Stimulated activated CD8-positive, alpha-beta memory T cell treated with anti-CD3 and anti-CD28 coated beads, Interleukin-7, amount 100 ng/mL, for 24 hours (primary cell): ENCODE measurements at regions not wholly inside any gene's neighbourhood (a gene's known extent, or its start where the extent isn't known, plus 50 kb on each side); places are given as distances from the start of the nearest gene placed in this dataset.
"Not testable (repeated sequence)": the region's sequence is repeated elsewhere in the genome, so short reads cannot be mapped to it uniquely, and the experiment has no call there.

Experiments used
- DNase-seq: peaks from one replicate; pipeline ENCODE4 v3.0.0-alpha.2; 2020; ENCODE audit warnings: low read depth

GRCh38 chr1:194903524-194903923 lies 1704.7 kb downstream of the KCNT2 start:
- no peak for DNase-seq

- DNase-seq, result no peak
Measured at GRCh38 chr1:194889310-194889709, 1702.9 kb upstream of the B3GALT2 start.

GRCh38 chr1:194870860-194871259 lies 1684.4 kb upstream of the B3GALT2 start:
- DNase-seq, result no peak

GRCh38 chr1:194866153-194866552 lies 1679.7 kb upstream of the B3GALT2 start:
- no peak for DNase-seq

- no peak for DNase-seq
Measured at GRCh38 chr1:194865383-194865782, 1679.0 kb upstream of the B3GALT2 start.

- no peak for DNase-seq
Measured at GRCh38 chr1:194862129-194862528, 1675.7 kb upstream of the B3GALT2 start.

- DNase-seq, result no peak
Measured at GRCh38 chr1:194860248-194861201, 1674.1 kb upstream of the B3GALT2 start.

GRCh38 chr1:194859481-194860154 lies 1673.2 kb upstream of the B3GALT2 start:
- not testable (repeated sequence) for DNase-seq

- not testable (repeated sequence) for DNase-seq
Measured at GRCh38 chr1:194858811-194859480, 1672.5 kb upstream of the B3GALT2 start.

- no peak for DNase-seq
Measured at GRCh38 chr1:194857413-194857812, 1671.0 kb upstream of the B3GALT2 start.

- DNase-seq, result no peak
Measured at GRCh38 chr1:194848846-194849245, 1662.4 kb upstream of the B3GALT2 start.

GRCh38 chr1:194846488-194846887 lies 1660.1 kb upstream of the B3GALT2 start:
- DNase-seq, result no peak

GRCh38 chr1:194843077-194843476 lies 1656.7 kb upstream of the B3GALT2 start:
- DNase-seq, result no peak

GRCh38 chr1:194833111-194833510 lies 1646.7 kb upstream of the B3GALT2 start:
- no peak for DNase-seq

- not testable (repeated sequence) for DNase-seq
Measured at GRCh38 chr1:194831595-194831994, 1645.2 kb upstream of the B3GALT2 start.

GRCh38 chr1:194830387-194830786 lies 1644.0 kb upstream of the B3GALT2 start:
- no peak for DNase-seq

- no peak for DNase-seq
Measured at GRCh38 chr1:194829492-194829891, 1643.1 kb upstream of the B3GALT2 start.

- DNase-seq, result no peak
Measured at GRCh38 chr1:194825382-194825781, 1639.0 kb upstream of the B3GALT2 start.

GRCh38 chr1:194821091-194821490 lies 1634.7 kb upstream of the B3GALT2 start:
- DNase-seq, result no peak

- no peak for DNase-seq
Measured at GRCh38 chr1:194818674-194819073, 1632.3 kb upstream of the B3GALT2 start.

GRCh38 chr1:194816859-194817258 lies 1630.4 kb upstream of the B3GALT2 start:
- no peak for DNase-seq

- no peak for DNase-seq
Measured at GRCh38 chr1:194813096-194813495, 1626.7 kb upstream of the B3GALT2 start.

GRCh38 chr1:194809665-194810064 lies 1623.3 kb upstream of the B3GALT2 start:
- no peak for DNase-seq
